WTC11 (cell line): ENCODE measurements at regions not wholly inside any gene's neighbourhood (a gene's known extent, or its start where the extent isn't known, plus 50 kb on each side); places are given as distances from the start of the nearest gene placed in this dataset.

Experiments used
- ATAC-seq: fragments of 200-7000 bp; cut with Tn5 transposase; 2 replicates; pipeline ENCODE4 v1.10.0; 2021; ENCODE audit warnings: mild to moderate bottlenecking, moderate library complexity
- CTCF ChIA-PET: fragments of 300-600 bp; sonication (Branson Sonifier 250); formaldehyde crosslinking; loops from one replicate; lab custom pipeline; 2021; ENCODE audit warnings: antibody characterized with exemption; lab: Charles Lee
- POLR2A ChIA-PET: fragments of 350-600 bp; sonication (Branson Sonifier 250); formaldehyde crosslinking; loops from one replicate; lab custom pipeline; 2021; ENCODE audit warnings: antibody characterized with exemption; lab: Charles Lee
- DNase-seq: peaks from one replicate; pipeline ENCODE4 v3.0.0; 2021; ENCODE audit warnings: low spot score
- H3K27ac Mint-ChIP-seq: 2 replicates; pipeline ENCODE4 v1.8.0; 2021; ENCODE audit warnings: mixed read lengths
- H3K27me3 Mint-ChIP-seq: 2 replicates; pipeline ENCODE4 v1.8.0; 2021; ENCODE audit warnings: low read depth, mild to moderate bottlenecking, moderate library complexity, mixed read lengths
- H3K36me3 Mint-ChIP-seq: 2 replicates; pipeline ENCODE4 v1.8.0; 2021; ENCODE audit warnings: mixed read lengths
- H3K4me1 Mint-ChIP-seq: 2 replicates; pipeline ENCODE4 v1.8.0; 2022; ENCODE audit warnings: mixed read lengths
- H3K4me3 Mint-ChIP-seq: 2 replicates; pipeline ENCODE4 v1.8.0; 2021; ENCODE audit warnings: mild to moderate bottlenecking, moderate library complexity, mixed read lengths
- H3K9me3 Mint-ChIP-seq: 2 replicates; pipeline ENCODE4 v1.8.0; 2021; ENCODE audit warnings: mixed read lengths
- CDX4 ChIP-seq: fragments of 250-450 bp; sonication (Bioruptor Pico); IDR thresholded peaks from 2 replicates; pipeline ENCODE4 v1.9.0; 2021; ENCODE audit warnings: moderate library complexity, mild to moderate bottlenecking, inconsistent platforms, borderline replicate concordance
- ETV6 ChIP-seq: sonication (generic); formaldehyde crosslinking; IDR thresholded peaks from 2 replicates; pipeline ENCODE4 v1.8.1; 2022; ENCODE audit warnings: mild to moderate bottlenecking, missing genetic modification reagents
- KAT7 ChIP-seq: sonication (generic); formaldehyde crosslinking; IDR thresholded peaks from 2 replicates; pipeline ENCODE4 v1.8.1; 2023; ENCODE audit warnings: missing genetic modification reagents, mild to moderate bottlenecking, borderline replicate concordance
- MXD4 ChIP-seq: fragments of 250-450 bp; sonication (Bioruptor Pico); IDR thresholded peaks from 2 replicates; pipeline ENCODE4 v1.8.0; 2021; ENCODE audit warnings: mild to moderate bottlenecking, moderate library complexity, borderline replicate concordance
- NFYB ChIP-seq: sonication (generic); formaldehyde crosslinking; conservative IDR thresholded peaks from 2 replicates; pipeline ENCODE4 v1.8.0; 2022; ENCODE audit warnings: low read depth, missing genetic modification reagents
- NR3C1 ChIP-seq: sonication (generic); formaldehyde crosslinking; conservative IDR thresholded peaks from 2 replicates; pipeline ENCODE4 v1.8.1; 2023; ENCODE audit warnings: low read depth, mild to moderate bottlenecking, missing genetic modification reagents
- OVOL2 ChIP-seq: fragments of 250-450 bp; sonication (Bioruptor Pico); IDR thresholded peaks from 2 replicates; pipeline ENCODE4 v1.9.0; 2021; ENCODE audit warnings: mild to moderate bottlenecking, borderline replicate concordance
- PRDM15 ChIP-seq: sonication (generic); formaldehyde crosslinking; IDR thresholded peaks from 2 replicates; pipeline ENCODE4 v1.8.0; 2022; ENCODE audit warnings: missing genetic modification reagents
- SMAD3 ChIP-seq: sonication (generic); formaldehyde crosslinking; IDR thresholded peaks from 2 replicates; pipeline ENCODE4 v1.8.0; 2022; ENCODE audit warnings: missing genetic modification reagents, mild to moderate bottlenecking, borderline replicate concordance
- TCF7 ChIP-seq: sonication (generic); formaldehyde crosslinking; IDR thresholded peaks from 2 replicates; pipeline ENCODE4 v1.8.0; 2022; ENCODE audit warnings: mild to moderate bottlenecking, low read depth, missing genetic modification reagents, moderate library complexity
- TP53 ChIP-seq: sonication (generic); formaldehyde crosslinking; IDR thresholded peaks from 2 replicates; pipeline ENCODE4 v1.8.1; 2023; ENCODE audit warnings: mild to moderate bottlenecking, missing genetic modification reagents
- USF1 ChIP-seq: sonication (generic); formaldehyde crosslinking; IDR thresholded peaks from 2 replicates; pipeline ENCODE4 v1.8.0; 2022; ENCODE audit warnings: mild to moderate bottlenecking, missing genetic modification reagents
- ZBTB21 ChIP-seq: sonication (generic); formaldehyde crosslinking; IDR thresholded peaks from 2 replicates; pipeline ENCODE4 v1.8.1; 2023; ENCODE audit warnings: mild to moderate bottlenecking, missing genetic modification reagents, borderline replicate concordance
- ZBTB43 ChIP-seq: sonication (generic); formaldehyde crosslinking; IDR thresholded peaks from 2 replicates; pipeline ENCODE4 v1.8.1; 2023; ENCODE audit warnings: mild to moderate bottlenecking, missing genetic modification reagents
- ZMAT4 ChIP-seq: fragments of 250-450 bp; sonication (Bioruptor Pico); IDR thresholded peaks from 2 replicates; pipeline ENCODE4 v1.9.0; 2021; ENCODE audit warnings: mild to moderate bottlenecking
- ZNF263 ChIP-seq: sonication (generic); formaldehyde crosslinking; IDR thresholded peaks from 2 replicates; pipeline ENCODE4 v1.8.1; 2022; ENCODE audit warnings: low read depth, mild to moderate bottlenecking, moderate library complexity, missing genetic modification reagents
- ZNF317 ChIP-seq: sonication (generic); formaldehyde crosslinking; IDR thresholded peaks from 2 replicates; pipeline ENCODE4 v1.8.1; 2023; ENCODE audit warnings: low read depth, mild to moderate bottlenecking, moderate library complexity, missing genetic modification reagents, borderline replicate concordance
- ZNF416 ChIP-seq: fragments of 250-450 bp; sonication (Bioruptor Pico); IDR thresholded peaks from 2 replicates; pipeline ENCODE4 v1.9.0; 2021; ENCODE audit warnings: mild to moderate bottlenecking, inconsistent platforms
- ZNF671 ChIP-seq: fragments of 250-450 bp; sonication (Bioruptor Pico); IDR thresholded peaks from 2 replicates; pipeline ENCODE4 v1.8.0; 2021; ENCODE audit warnings: mild to moderate bottlenecking

- Mint-ChIP-seq H3K9me3 (peaks cover 34% of the 10 kb centered on the region), H3K4me3 (no peak overlapping the region), H3K27ac (no peak overlapping the region), H3K4me1 (peaks cover 19% of the 10 kb centered on the region), H3K27me3 (peaks cover 40% of the 10 kb centered on the region), H3K36me3 (peaks cover 28% of the 10 kb centered on the region)
- ChIA-PET CTCF (no interaction called here), POLR2A (no interaction called here)
- no peak for DNase-seq
- TF ChIP-seq CDX4 (CRISPR knock-in tag) = no peak
- TF ChIP-seq OVOL2 (CRISPR knock-in tag) = no peak
- TF ChIP-seq ZBTB43 = no peak
- TF ChIP-seq NR3C1 (CRISPR knock-in tag) = no peak
- no peak for TF ChIP-seq SMAD3 (CRISPR knock-in tag)
- no peak for TF ChIP-seq ZMAT4 (CRISPR knock-in tag)
- no peak for TF ChIP-seq NFYB (CRISPR knock-in tag)
- TF ChIP-seq ZNF317 (CRISPR knock-in tag) = no peak
- TF ChIP-seq KAT7 (CRISPR knock-in tag) = no peak
- TF ChIP-seq TP53 (CRISPR knock-in tag) = no peak
- TF ChIP-seq USF1 = no peak
- no peak for TF ChIP-seq ZBTB21
- no peak for ATAC-seq
Measured at GRCh38 chr3:194051366-194052149, 84.4 kb upstream of the HES1 start.

- Mint-ChIP-seq H3K27me3 (peaks cover 48% of the 10 kb centered on the region), H3K4me3 (no peak overlapping the region), H3K27ac (no peak overlapping the region), H3K4me1 (peaks cover 33% of the 10 kb centered on the region), H3K36me3 (peaks cover 28% of the 10 kb centered on the region), H3K9me3 (peaks cover 34% of the 10 kb centered on the region)
- ATAC-seq (no peak), DNase-seq (no peak)
- ChIA-PET CTCF (no interaction called here), POLR2A (no interaction called here)
- no peak for TF ChIP-seq PRDM15 (CRISPR knock-in tag)
- no peak for TF ChIP-seq SMAD3 (CRISPR knock-in tag)
- TF ChIP-seq ETV6 (CRISPR knock-in tag) = no peak
- no peak for TF ChIP-seq ZNF671 (CRISPR knock-in tag)
Measured at GRCh38 chr3:194053136-194053535, 82.8 kb upstream of the HES1 start.

- no peak for ATAC-seq
- no peak overlapping the region for H3K27ac Mint-ChIP-seq
- H3K9me3 Mint-ChIP-seq = peaks cover 34% of the 10 kb centered on the region
- H3K27me3 Mint-ChIP-seq = peaks cover 48% of the 10 kb centered on the region
- ChIA-PET POLR2A (no interaction called here), CTCF (interaction anchor here (1.2 to 1.4 kb wide), 2 partner anchors 216 to 262 kb away, joined by 3 to 6 read pairs; no protein-coding TSS in a partner anchor)
- DNase-seq = no peak
- peaks cover 37% of the 10 kb centered on the region for H3K4me1 Mint-ChIP-seq
- H3K4me3 Mint-ChIP-seq = no peak overlapping the region
- peaks cover 28% of the 10 kb centered on the region for H3K36me3 Mint-ChIP-seq
- no peak for TF ChIP-seq ZNF416
- TF ChIP-seq TCF7 = no peak
- TF ChIP-seq SMAD3 (CRISPR knock-in tag) = no peak
- no peak for TF ChIP-seq ZBTB21
- TF ChIP-seq USF1 = no peak
- no peak for TF ChIP-seq MXD4 (CRISPR knock-in tag)
- no peak for TF ChIP-seq PRDM15 (CRISPR knock-in tag)
- no peak for TF ChIP-seq ZNF263 (CRISPR knock-in tag)
Measured at GRCh38 chr3:194054016-194054415, 81.9 kb upstream of the HES1 start.
